ENCODE measurements at regions not wholly inside any gene's neighbourhood (a gene's known extent, or its start where the extent isn't known, plus 50 kb on each side); places are given as distances from the start of the nearest gene placed in this dataset.

GRCh38 chr5:3268760-3269330 lies 326.8 kb upstream of the IRX1 start:
- DNase-seq (ENCODE audit: low spot score), result no peak
- Histone ChIP-seq H3K36me3 (ENCODE audit: low read depth) (no peaks in the 10 kb centered on the region), H3K4me3 (ENCODE audit: severe bottlenecking) (no peak overlapping the region), H3K27ac (ENCODE audit: poor library complexity, severe bottlenecking) (no peak overlapping the region), H3K9me3 (ENCODE audit: severe bottlenecking) (peaks cover 3% of the 10 kb centered on the region), H3K27me3 (ENCODE audit: insufficient read depth, poor library complexity, severe bottlenecking) (no peaks in the 10 kb centered on the region), H3K4me1 (ENCODE audit: insufficient read depth, poor library complexity, severe bottlenecking) (no peaks in the 10 kb centered on the region)
- no peak for TF ChIP-seq CTCF (IDR thresholded peaks at IDR 0.05; ENCODE audit: poor library complexity, severe bottlenecking)
- no peak for ATAC-seq (ENCODE audit: low read depth)

- no peaks in the 10 kb centered on the region for H3K4me1 ChIP-seq (ENCODE audit: insufficient read depth, poor library complexity, severe bottlenecking)
- H3K27me3 ChIP-seq (ENCODE audit: insufficient read depth, poor library complexity, severe bottlenecking), result no peaks in the 10 kb centered on the region
- H3K36me3 ChIP-seq (ENCODE audit: low read depth), result no peaks in the 10 kb centered on the region
- ATAC-seq (ENCODE audit: low read depth) (no peak), DNase-seq (ENCODE audit: low spot score) (no peak)
- TF ChIP-seq CTCF (IDR thresholded peaks at IDR 0.05; ENCODE audit: poor library complexity, severe bottlenecking), result no peak
- H3K9me3 ChIP-seq (ENCODE audit: severe bottlenecking), result peaks cover 3% of the 10 kb centered on the region
- no peak overlapping the region for H3K4me3 ChIP-seq (ENCODE audit: severe bottlenecking)
- H3K27ac ChIP-seq (ENCODE audit: poor library complexity, severe bottlenecking), result no peak overlapping the region
Measured at GRCh38 chr5:3266861-3267260, 328.8 kb upstream of the IRX1 start.

GRCh38 chr5:3265936-3266335 lies 329.7 kb upstream of the IRX1 start:
- no peak for ATAC-seq (ENCODE audit: low read depth)
- H3K27ac ChIP-seq (ENCODE audit: poor library complexity, severe bottlenecking), result no peak overlapping the region
- peaks cover 3% of the 10 kb centered on the region for H3K9me3 ChIP-seq (ENCODE audit: severe bottlenecking)
- H3K36me3 ChIP-seq (ENCODE audit: low read depth), result no peaks in the 10 kb centered on the region
- H3K4me3 ChIP-seq (ENCODE audit: severe bottlenecking), result no peak overlapping the region
- no peaks in the 10 kb centered on the region for H3K4me1 ChIP-seq (ENCODE audit: insufficient read depth, poor library complexity, severe bottlenecking)
- DNase-seq (ENCODE audit: low spot score), result no peak
- TF ChIP-seq CTCF (IDR thresholded peaks at IDR 0.05; ENCODE audit: poor library complexity, severe bottlenecking), result no peak
- H3K27me3 ChIP-seq (ENCODE audit: insufficient read depth, poor library complexity, severe bottlenecking), result no peaks in the 10 kb centered on the region

- ATAC-seq (ENCODE audit: low read depth), result no peak
- no peak for DNase-seq (ENCODE audit: low spot score)
- H3K27me3 ChIP-seq (ENCODE audit: insufficient read depth, poor library complexity, severe bottlenecking), result no peaks in the 10 kb centered on the region
- H3K4me3 ChIP-seq (ENCODE audit: severe bottlenecking), result no peak overlapping the region
- no peak overlapping the region for H3K27ac ChIP-seq (ENCODE audit: poor library complexity, severe bottlenecking)
- peaks cover 3% of the 10 kb centered on the region for H3K9me3 ChIP-seq (ENCODE audit: severe bottlenecking)
- no peaks in the 10 kb centered on the region for H3K36me3 ChIP-seq (ENCODE audit: low read depth)
- H3K4me1 ChIP-seq (ENCODE audit: insufficient read depth, poor library complexity, severe bottlenecking), result no peaks in the 10 kb centered on the region
- TF ChIP-seq CTCF (IDR thresholded peaks at IDR 0.05; ENCODE audit: poor library complexity, severe bottlenecking), result no peak
Measured at GRCh38 chr5:3265131-3265885, 330.3 kb upstream of the IRX1 start.

- no peak for TF ChIP-seq CTCF (IDR thresholded peaks at IDR 0.05; ENCODE audit: poor library complexity, severe bottlenecking)
- Histone ChIP-seq H3K9me3 (ENCODE audit: severe bottlenecking) (peaks cover 3% of the 10 kb centered on the region), H3K36me3 (ENCODE audit: low read depth) (no peaks in the 10 kb centered on the region), H3K4me1 (ENCODE audit: insufficient read depth, poor library complexity, severe bottlenecking) (no peaks in the 10 kb centered on the region), H3K27ac (ENCODE audit: poor library complexity, severe bottlenecking) (no peak overlapping the region), H3K4me3 (ENCODE audit: severe bottlenecking) (no peak overlapping the region), H3K27me3 (ENCODE audit: insufficient read depth, poor library complexity, severe bottlenecking) (peaks cover 11% of the 10 kb centered on the region)
- ATAC-seq (ENCODE audit: low read depth) (no peak), DNase-seq (ENCODE audit: low spot score) (no peak)
Measured at GRCh38 chr5:3262451-3262850, 333.2 kb upstream of the IRX1 start.

All from RWPE2 (cell line).